ENCODE measurements at regions not wholly inside any gene's neighbourhood (a gene's known extent, or its start where the extent isn't known, plus 50 kb on each side); places are given as distances from the start of the nearest gene placed in this dataset.

- Histone ChIP-seq H3K4me2 (ENCODE audit: control insufficient read depth, extremely low read depth, insufficient read depth, low read depth, low read length) (no peak overlapping the region), H3K27ac (ENCODE audit: control insufficient read depth, insufficient read depth, low read length) (no peak overlapping the region), H2AFZ (ENCODE audit: control insufficient read depth, low read length) (no peak overlapping the region), H4K20me1 (ENCODE audit: control insufficient read depth, extremely low read depth, insufficient read depth, low read length) (no peaks in the 10 kb centered on the region), H3K79me2 (ENCODE audit: control insufficient read depth, insufficient read depth, low read length) (no peaks in the 10 kb centered on the region), H3K4me3 (ENCODE audit: control insufficient read depth in 2 of 3, extremely low read depth in 1 of 3, insufficient read depth in 2 of 3, low read depth in 1 of 3, low read length in 3 of 3) (no peak overlapping the region), H3K27me3 (ENCODE audit: control insufficient read depth, extremely low read depth, insufficient read depth, low read length) (no peaks in the 10 kb centered on the region), H3K9me3 (ENCODE audit: control insufficient read depth, low read depth, low read length) (peaks cover 1% of the 10 kb centered on the region), H3K9ac (ENCODE audit: control insufficient read depth, extremely low read depth, insufficient read depth, low read length) (no peak overlapping the region), H3K4me1 (ENCODE audit: control insufficient read depth, extremely low read depth, insufficient read depth, low read length) (peaks cover 8% of the 10 kb centered on the region), H3K36me3 (ENCODE audit: control insufficient read depth in 2 of 2, extremely low read depth in 1 of 2, insufficient read depth in 2 of 2, low read length in 2 of 2) (peaks cover 0 to 5% of the 10 kb centered on the region in 2 experiments), H3K9me1 (ENCODE audit: control insufficient read depth, extremely low read depth, insufficient read depth, low read length) (no peaks in the 10 kb centered on the region)
- TF ChIP-seq CTCF (optimal IDR thresholded peaks at IDR 0.05 in 1 of 3, IDR thresholded peaks at IDR 0.05 in 1 of 3, conservative IDR thresholded peaks at IDR 0.05 in 1 of 3; ENCODE audit: extremely low read depth in 1 of 3, insufficient read depth in 2 of 3, low read length in 3 of 3) (no peak), EZH2 (IDR thresholded peaks at IDR 0.05; ENCODE audit: low read length) (no peak)
- dilution Hi-C loops (cut with MboI; ENCODE audit: extremely low pct_ligation_motif_present, low sequenced_read_pairs), result no loop called here
- DNase-seq (ENCODE audit: low read depth, low spot score), result no peak
- FAIRE-seq, result no peak
Measured at GRCh38 chr20:50417484-50418235, 92.5 kb upstream of the PTPN1 start.

GRCh38 chr20:50418890-50419642 lies 91.1 kb upstream of the PTPN1 start:
- H3K27me3 ChIP-seq (ENCODE audit: control insufficient read depth, extremely low read depth, insufficient read depth, low read length), result no peaks in the 10 kb centered on the region
- peaks cover 20% of the 10 kb centered on the region for H3K4me1 ChIP-seq (ENCODE audit: control insufficient read depth, extremely low read depth, insufficient read depth, low read length)
- H3K9ac ChIP-seq (ENCODE audit: control insufficient read depth, extremely low read depth, insufficient read depth, low read length), result no peak overlapping the region
- H2AFZ ChIP-seq (ENCODE audit: control insufficient read depth, low read length), result no peak overlapping the region
- H3K36me3 ChIP-seq (ENCODE audit: control insufficient read depth in 2 of 2, extremely low read depth in 1 of 2, insufficient read depth in 2 of 2, low read length in 2 of 2), result peaks cover 0 to 5% of the 10 kb centered on the region in 2 experiments
- no peak overlapping the region for H3K4me3 ChIP-seq (ENCODE audit: control insufficient read depth in 2 of 3, extremely low read depth in 1 of 3, insufficient read depth in 2 of 3, low read depth in 1 of 3, low read length in 3 of 3)
- H3K27ac ChIP-seq (ENCODE audit: control insufficient read depth, insufficient read depth, low read length), result no peak overlapping the region
- no peaks in the 10 kb centered on the region for H3K9me3 ChIP-seq (ENCODE audit: control insufficient read depth, low read depth, low read length)
- no peak for TF ChIP-seq CTCF (optimal IDR thresholded peaks at IDR 0.05 in 1 of 3, IDR thresholded peaks at IDR 0.05 in 1 of 3, conservative IDR thresholded peaks at IDR 0.05 in 1 of 3; ENCODE audit: extremely low read depth in 1 of 3, insufficient read depth in 2 of 3, low read length in 3 of 3)
- TF ChIP-seq EZH2 (IDR thresholded peaks at IDR 0.05; ENCODE audit: low read length), result no peak
- no peak overlapping the region for H3K4me2 ChIP-seq (ENCODE audit: control insufficient read depth, extremely low read depth, insufficient read depth, low read depth, low read length)
- DNase-seq (ENCODE audit: low read depth, low spot score), result no peak
- H4K20me1 ChIP-seq (ENCODE audit: control insufficient read depth, extremely low read depth, insufficient read depth, low read length), result no peaks in the 10 kb centered on the region
- H3K79me2 ChIP-seq (ENCODE audit: control insufficient read depth, insufficient read depth, low read length), result no peaks in the 10 kb centered on the region
- H3K9me1 ChIP-seq (ENCODE audit: control insufficient read depth, extremely low read depth, insufficient read depth, low read length), result no peaks in the 10 kb centered on the region
- dilution Hi-C loops (cut with MboI; ENCODE audit: extremely low pct_ligation_motif_present, low sequenced_read_pairs), result no loop called here
- FAIRE-seq, result no peak

Measured in keratinocyte (primary cell).